GM19238 (cell line): ENCODE measurements at regions not wholly inside any gene's neighbourhood (a gene's known extent, or its start where the extent isn't known, plus 50 kb on each side); places are given as distances from the start of the nearest gene placed in this dataset.

Source experiments
- DNase-seq: peaks from one replicate; pipeline ENCODE4 v3.0.0; 2011; ENCODE audit warnings: low spot score; ENCODE audit not compliant: insufficient read length

GRCh38 chr4:182140547-182140946 is 102.7 kb upstream of the TENM3 start:
- no peak for DNase-seq

- no peak for DNase-seq
Measured at GRCh38 chr4:182141061-182141460, 102.1 kb upstream of the TENM3 start.

DNA sequence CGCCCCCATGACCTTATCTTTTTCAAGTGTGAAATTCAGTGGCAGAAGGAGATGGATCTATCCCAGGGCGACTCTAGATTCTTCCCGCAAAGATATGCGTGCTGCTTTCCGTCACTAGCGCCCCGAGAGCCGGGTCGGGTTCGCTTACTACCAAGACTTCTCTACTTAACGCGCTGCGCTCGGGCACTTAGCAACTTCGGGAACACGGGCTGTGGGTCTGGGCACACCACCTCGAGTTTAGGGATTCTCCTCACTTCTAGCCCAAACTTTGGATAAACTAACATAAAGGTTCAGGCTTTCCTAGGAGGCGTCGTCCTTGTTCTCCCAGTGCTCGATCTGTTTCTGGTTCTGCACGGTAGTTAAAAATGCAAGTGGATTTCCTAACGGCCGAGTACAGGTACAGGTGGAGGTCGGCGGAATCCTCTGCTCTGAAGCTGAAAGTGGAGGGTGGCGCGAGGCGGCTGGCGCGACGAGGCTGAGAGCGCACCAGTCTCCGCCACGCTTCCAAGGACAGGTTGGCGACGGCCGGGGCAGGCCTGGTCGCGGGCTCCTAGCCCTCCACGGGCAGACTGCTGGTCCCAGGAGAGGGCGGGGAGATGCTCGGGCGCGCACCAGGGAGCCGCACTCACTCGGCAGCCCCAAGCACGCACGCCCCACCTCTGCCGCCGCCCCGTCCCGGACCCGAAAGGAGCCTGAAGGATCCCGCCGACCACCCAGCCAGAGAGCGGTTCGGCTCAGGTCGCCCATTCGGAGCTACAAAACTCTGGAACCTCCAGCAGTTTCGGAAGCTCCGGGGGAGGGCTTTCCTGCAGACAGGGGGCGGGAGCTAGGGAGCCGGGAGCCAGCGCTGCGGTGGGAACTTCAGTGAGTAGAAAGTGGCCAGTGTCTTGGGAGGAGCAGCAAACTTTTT is 100.8 kb upstream of the TENM3 start:
- DNase-seq: no peak

- no peak for DNase-seq
Measured at GRCh38 chr4:182143086-182143821, 99.9 kb upstream of the TENM3 start.

DNA sequence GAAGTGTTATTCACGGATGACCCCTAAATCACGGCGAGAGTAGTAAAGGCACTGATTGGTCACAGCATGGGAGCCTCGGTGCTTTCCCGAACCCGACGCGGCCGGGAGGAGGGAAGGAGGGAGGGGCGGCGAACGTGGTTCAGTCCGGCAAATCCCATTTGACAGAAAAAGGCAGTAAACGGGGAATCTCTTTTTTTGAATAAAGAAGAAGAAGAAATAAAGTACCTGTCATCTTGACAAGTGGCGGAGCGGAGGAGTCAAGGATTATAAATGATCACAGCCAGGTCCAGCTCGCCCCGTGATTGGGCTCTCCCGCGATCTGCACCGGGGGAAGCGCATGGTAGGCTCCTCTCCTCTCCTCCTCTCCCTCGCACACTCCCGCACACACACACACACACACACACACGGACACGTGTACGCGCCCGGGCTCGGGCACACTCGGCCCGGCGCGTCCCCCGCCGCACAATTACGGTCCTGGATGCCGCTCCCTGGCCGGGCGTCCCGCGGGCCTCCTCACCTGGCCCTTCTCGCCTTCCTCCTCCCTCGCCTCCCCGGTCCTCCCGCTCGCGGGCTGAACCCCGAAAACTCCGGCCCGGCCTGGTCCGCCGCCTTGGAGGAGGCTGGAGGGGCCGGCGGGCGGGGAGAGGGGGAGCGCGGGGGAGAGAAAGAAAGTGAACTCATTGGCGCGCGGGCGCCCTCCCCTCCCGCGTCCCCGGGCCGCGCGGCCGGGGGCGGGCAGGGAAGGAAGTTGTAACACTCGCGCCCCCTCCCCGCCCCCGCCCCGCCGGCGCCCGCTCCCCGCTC is 99.2 kb upstream of the TENM3 start:
- no peak for DNase-seq

- no peak for DNase-seq
Measured at GRCh38 chr4:182144626-182145333, 98.4 kb upstream of the TENM3 start.

DNA sequence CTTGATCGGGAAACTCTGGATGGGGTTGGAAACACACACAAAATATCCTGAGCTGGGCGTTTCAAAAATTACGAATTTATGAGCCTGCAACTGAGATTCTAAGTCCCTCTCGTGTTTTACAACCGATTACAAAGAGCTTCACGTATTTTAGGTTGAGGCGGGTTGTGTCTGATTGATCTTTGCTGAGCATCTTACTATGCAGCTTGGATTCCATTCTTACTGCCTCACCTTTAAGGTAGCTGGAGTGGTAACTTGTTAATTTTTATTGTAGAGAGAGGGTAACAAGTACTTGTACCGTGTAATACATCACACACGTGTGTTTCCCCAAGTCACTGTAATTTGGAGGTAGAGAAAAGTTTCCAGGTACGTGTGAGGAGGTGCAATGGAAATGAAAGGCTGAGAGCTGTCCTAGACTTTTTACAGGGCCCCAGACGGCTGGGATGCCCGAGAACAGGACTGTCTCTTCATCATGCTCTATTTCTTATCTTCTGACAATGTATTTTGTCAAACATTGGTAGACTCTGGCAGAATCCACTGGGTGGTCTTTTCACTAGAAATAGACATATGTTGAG is 97.8 kb upstream of the TENM3 start:
- no peak for DNase-seq

GRCh38 chr4:182147391-182147790 is 95.8 kb upstream of the TENM3 start:
- no peak for DNase-seq

- DNase-seq: no peak
Measured at GRCh38 chr4:182150645-182151044, 92.6 kb upstream of the TENM3 start.

GRCh38 chr4:182155806-182156205 is 87.4 kb upstream of the TENM3 start:
- no peak for DNase-seq

DNA sequence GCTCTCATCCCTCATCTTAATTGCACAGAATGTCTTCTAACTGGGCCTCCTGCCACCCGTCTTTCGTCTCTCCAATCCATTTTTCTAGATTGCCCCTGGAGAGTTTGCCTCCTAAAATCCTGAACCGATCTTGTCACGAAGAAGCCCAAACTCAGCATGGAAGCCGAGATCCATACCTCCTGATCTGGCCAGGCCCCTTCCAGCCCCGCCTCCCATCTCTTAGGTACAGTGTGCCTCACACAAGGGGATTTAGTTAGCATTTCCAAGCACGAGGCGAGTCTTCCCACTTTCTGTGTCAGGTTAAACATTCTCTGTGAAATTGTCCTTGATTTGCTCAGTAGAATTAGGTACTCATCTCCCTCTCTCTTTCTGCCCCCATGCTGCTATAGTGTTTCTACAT is 80.0 kb upstream of the TENM3 start:
- no peak for DNase-seq

DNA sequence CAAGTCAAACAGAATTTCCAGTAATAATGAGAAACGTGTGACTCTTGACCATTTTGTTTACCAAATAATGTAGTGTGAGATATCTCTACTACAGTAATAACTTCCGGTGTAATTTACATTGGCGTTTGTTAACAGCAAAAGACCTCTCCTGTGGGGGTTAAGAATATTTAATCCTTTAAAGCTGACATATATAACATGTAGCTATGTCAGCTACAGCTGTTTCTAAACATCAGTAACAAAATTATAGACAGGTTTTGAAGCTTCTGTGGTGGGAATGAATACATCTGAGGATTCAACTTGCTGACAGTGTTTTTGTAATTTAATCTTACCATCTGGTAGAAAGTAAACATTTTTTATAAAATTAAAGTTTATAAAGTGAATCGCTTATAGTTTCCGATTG is 73.6 kb upstream of the TENM3 start:
- no peak for DNase-seq

- no peak for DNase-seq
Measured at GRCh38 chr4:182169987-182170386, 73.2 kb upstream of the TENM3 start.

DNA sequence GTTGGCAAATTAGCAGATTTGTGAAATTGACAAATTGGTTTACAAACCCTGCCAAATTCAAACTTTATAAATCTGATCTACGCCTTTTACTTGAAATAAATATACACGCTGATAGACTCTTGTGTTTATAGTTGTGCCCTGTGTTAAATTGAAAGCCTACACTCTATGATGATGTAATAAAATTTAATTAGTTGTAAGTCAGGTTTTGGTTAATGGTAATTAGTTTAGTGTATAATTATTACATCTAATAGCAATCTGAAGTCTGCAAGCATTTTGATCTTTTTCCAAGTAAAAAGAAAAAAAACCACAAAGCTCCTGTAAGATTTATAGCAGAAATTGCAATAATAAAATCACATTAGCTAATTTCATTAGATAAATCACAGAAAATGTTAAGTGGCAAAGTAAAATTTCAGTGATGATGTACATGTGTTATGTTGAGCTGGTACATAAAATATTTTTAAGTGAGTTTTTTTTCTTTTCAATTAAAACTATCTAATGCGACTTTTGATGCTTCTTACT is 72.7 kb upstream of the TENM3 start:
- no peak for DNase-seq

- no peak for DNase-seq
Measured at GRCh38 chr4:182174979-182175378, 68.2 kb upstream of the TENM3 start.

- DNase-seq: no peak
Measured at GRCh38 chr4:182175788-182176519, 67.2 kb upstream of the TENM3 start.

- no peak for DNase-seq
Measured at GRCh38 chr4:182177166-182177565, 66.0 kb upstream of the TENM3 start.

DNA sequence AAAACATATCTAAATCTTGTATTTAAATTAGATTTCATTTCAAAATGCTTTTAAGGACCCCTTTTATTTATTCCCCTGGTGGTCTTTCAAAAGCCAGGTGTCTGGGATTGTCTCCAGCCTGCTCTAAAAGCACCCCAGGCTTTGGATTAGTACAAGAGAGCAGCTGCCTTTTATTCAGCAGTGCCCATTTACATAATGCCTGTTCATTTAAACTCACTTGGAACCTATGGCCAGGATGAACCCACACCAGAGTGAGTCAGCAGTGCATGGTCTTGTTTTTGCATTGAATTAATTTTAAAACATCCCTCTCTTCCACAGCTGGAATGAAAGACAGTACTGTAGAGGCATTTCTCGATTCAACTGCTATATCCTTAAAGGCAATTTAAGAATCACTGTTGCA is 64.1 kb upstream of the TENM3 start:
- DNase-seq: no peak

DNA sequence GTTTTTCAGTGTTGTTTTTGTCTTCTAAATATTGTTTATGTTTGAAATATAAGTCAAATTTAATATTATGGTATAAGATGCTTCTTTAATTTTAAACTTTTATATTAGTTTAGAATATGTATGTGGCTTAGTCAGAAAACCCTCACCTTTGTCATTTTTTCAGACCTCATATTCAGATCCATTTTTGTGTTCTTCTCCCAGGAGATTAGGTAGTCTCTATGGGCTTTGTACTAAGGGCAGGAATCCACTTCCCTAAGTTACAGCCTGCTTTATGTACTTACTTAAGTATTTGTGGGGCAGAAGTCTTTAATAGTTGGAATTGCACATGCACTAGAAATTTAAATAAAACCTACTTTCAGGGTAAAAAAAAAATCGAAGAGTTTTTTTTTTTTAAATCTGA is 63.5 kb upstream of the TENM3 start:
- no peak for DNase-seq

GRCh38 chr4:182185491-182185890 is 57.7 kb upstream of the TENM3 start:
- DNase-seq: no peak
